WTC11 (cell line): ENCODE measurements at regions not wholly inside any gene's neighbourhood (a gene's known extent, or its start where the extent isn't known, plus 50 kb on each side); places are given as distances from the start of the nearest gene placed in this dataset.

ENCODE experiments used
- MAX ChIP-seq: sonication (generic); formaldehyde crosslinking; IDR thresholded peaks from 2 replicates; pipeline ENCODE4 v1.8.0; 2022; ENCODE audit warnings: mild to moderate bottlenecking, missing genetic modification reagents
- SMAD3 ChIP-seq: sonication (generic); formaldehyde crosslinking; IDR thresholded peaks from 2 replicates; pipeline ENCODE4 v1.8.0; 2022; ENCODE audit warnings: missing genetic modification reagents, mild to moderate bottlenecking, borderline replicate concordance
- TCF7 ChIP-seq: sonication (generic); formaldehyde crosslinking; IDR thresholded peaks from 2 replicates; pipeline ENCODE4 v1.8.0; 2022; ENCODE audit warnings: mild to moderate bottlenecking, low read depth, missing genetic modification reagents, moderate library complexity
- ZNF138 ChIP-seq: sonication (generic); formaldehyde crosslinking; conservative IDR thresholded peaks from 2 replicates; pipeline ENCODE4 v1.8.1; 2022; ENCODE audit warnings: mild to moderate bottlenecking, moderate library complexity, missing genetic modification reagents
- TF ChIP-seq, protein P1 (sequence below): fragments of 200-600 bp; IDR thresholded peaks from 2 replicates; pipeline ENCODE4 v1.8.0; 2022; ENCODE audit warnings: antibody characterized with exemption

DNA sequence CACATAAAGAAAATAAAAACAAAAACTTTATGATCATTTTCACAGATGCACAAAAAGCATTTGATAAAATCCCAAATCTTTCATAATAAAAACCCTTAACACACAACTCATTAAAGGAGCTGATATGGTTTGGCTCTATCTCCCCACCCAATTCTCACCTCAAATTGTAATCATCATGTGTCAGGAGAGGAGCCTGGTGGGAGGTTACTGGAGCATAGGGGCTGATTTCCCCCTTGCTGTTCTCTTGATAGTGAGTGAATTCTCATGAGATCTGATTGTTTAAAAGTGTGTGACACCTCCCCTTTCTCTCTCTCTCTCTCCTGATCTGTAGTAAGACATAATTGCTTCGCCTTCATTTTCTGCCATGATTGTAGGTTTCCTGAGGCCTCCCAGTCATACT, 790.7 kb downstream of the C12orf50 start:
- no peak for TF ChIP-seq SMAD3 (CRISPR knock-in tag)
- TF ChIP-seq MAX (CRISPR knock-in tag) = no peak
- TF ChIP-seq, protein P1, sequence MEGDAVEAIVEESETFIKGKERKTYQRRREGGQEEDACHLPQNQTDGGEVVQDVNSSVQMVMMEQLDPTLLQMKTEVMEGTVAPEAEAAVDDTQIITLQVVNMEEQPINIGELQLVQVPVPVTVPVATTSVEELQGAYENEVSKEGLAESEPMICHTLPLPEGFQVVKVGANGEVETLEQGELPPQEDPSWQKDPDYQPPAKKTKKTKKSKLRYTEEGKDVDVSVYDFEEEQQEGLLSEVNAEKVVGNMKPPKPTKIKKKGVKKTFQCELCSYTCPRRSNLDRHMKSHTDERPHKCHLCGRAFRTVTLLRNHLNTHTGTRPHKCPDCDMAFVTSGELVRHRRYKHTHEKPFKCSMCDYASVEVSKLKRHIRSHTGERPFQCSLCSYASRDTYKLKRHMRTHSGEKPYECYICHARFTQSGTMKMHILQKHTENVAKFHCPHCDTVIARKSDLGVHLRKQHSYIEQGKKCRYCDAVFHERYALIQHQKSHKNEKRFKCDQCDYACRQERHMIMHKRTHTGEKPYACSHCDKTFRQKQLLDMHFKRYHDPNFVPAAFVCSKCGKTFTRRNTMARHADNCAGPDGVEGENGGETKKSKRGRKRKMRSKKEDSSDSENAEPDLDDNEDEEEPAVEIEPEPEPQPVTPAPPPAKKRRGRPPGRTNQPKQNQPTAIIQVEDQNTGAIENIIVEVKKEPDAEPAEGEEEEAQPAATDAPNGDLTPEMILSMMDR = no peak
- TF ChIP-seq TCF7 (CRISPR knock-in tag) = no peak
- TF ChIP-seq ZNF138 (CRISPR knock-in tag) = no peak
